Mesendoderm (in vitro differentiated cells): ENCODE measurements at regions not wholly inside any gene's neighbourhood (a gene's known extent, or its start where the extent isn't known, plus 50 kb on each side); places are given as distances from the start of the nearest gene placed in this dataset.

Source experiments
- DNase-seq: peaks from one replicate; pipeline ENCODE4 v3.0.0; 2013
- H2AK5ac ChIP-seq: 2 replicates; pipeline ENCODE4 v1.6.1; 2013; ENCODE audit warnings: low read length, inconsistent platforms
- H2BK120ac ChIP-seq: 2 replicates; pipeline ENCODE4 v1.6.1; 2013; ENCODE audit warnings: low read depth, mild to moderate bottlenecking, low read length, moderate library complexity, mixed read lengths
- H2BK15ac ChIP-seq: replicated peaks from 2 replicates; pipeline ENCODE4 v1.6.1; 2013; ENCODE audit warnings: low read depth, mild to moderate bottlenecking, moderate library complexity
- H2BK5ac ChIP-seq: 2 replicates; pipeline ENCODE4 v1.6.1; 2013; ENCODE audit warnings: low read length, inconsistent platforms
- H3K18ac ChIP-seq: 2 replicates; pipeline ENCODE4 v1.6.1; 2013; ENCODE audit warnings: mild to moderate bottlenecking, low read length, mixed read lengths
- H3K23ac ChIP-seq: one replicate; pipeline ENCODE4 v1.6.1; 2013; ENCODE audit warnings: low read length
- H3K27ac ChIP-seq: 2 replicates; pipeline ENCODE4 v1.5.1; 2013; ENCODE audit warnings: low read depth, mild to moderate bottlenecking, inconsistent platforms, low read length, moderate library complexity
- H3K27me3 ChIP-seq: 2 replicates; pipeline ENCODE4 v1.6.1; 2013; ENCODE audit warnings: low read length, control low read depth, mild to moderate bottlenecking, inconsistent platforms; ENCODE audit not compliant: insufficient read depth, poor library complexity
- H3K36me3 ChIP-seq: 2 replicates; pipeline ENCODE4 v1.6.1; 2013; ENCODE audit warnings: low read length, inconsistent platforms; ENCODE audit not compliant: control insufficient read depth, insufficient read depth
- H3K4ac ChIP-seq: one replicate; pipeline ENCODE4 v1.6.1; 2013; ENCODE audit warnings: low read depth, mild to moderate bottlenecking, low read length, moderate library complexity
- H3K4me1 ChIP-seq: 2 replicates; pipeline ENCODE4 v1.6.1; 2013; ENCODE audit warnings: low read depth, low read length, inconsistent platforms; ENCODE audit not compliant: control insufficient read depth
- H3K4me2 ChIP-seq: 2 replicates; pipeline ENCODE4 v1.6.1; 2013; ENCODE audit warnings: low read length
- H3K4me3 ChIP-seq: 2 replicates; pipeline ENCODE4 v1.5.1; 2013; ENCODE audit warnings: mild to moderate bottlenecking, low read length
- H3K56ac ChIP-seq: one replicate; pipeline ENCODE4 v1.6.1; 2013; ENCODE audit warnings: low read length
- H3K79me1 ChIP-seq: 2 replicates; pipeline ENCODE4 v1.6.1; 2013; ENCODE audit warnings: low read length, inconsistent platforms
- H3K79me2 ChIP-seq: 2 replicates; pipeline ENCODE4 v1.6.1; 2013; ENCODE audit warnings: mild to moderate bottlenecking, low read length; ENCODE audit not compliant: control insufficient read depth, insufficient read depth
- H3K9ac ChIP-seq: 2 replicates; pipeline ENCODE4 v1.6.1; 2013; ENCODE audit warnings: low read length, inconsistent platforms
- H4K5ac ChIP-seq: one replicate; pipeline ENCODE4 v1.6.1; 2013; ENCODE audit warnings: low read length
- H4K8ac ChIP-seq: one replicate; pipeline ENCODE4 v1.6.1; 2013; ENCODE audit warnings: low read depth, mild to moderate bottlenecking, control low read depth, low read length, moderate library complexity
- WGBS: extraction: QIAGEN DNeasy Blood & Tissue Kit; methylation state at CpG from one replicate; pipeline ENCODE4 v1.1.7; 2013; ENCODE audit warnings: low lambda C conversion rate, missing lambda C conversion rate; ENCODE audit not compliant: insufficient coverage; ENCODE audit errors: extremely low coverage; 5-methylcytosine and 5-hydroxymethylcytosine counted together

DNA sequence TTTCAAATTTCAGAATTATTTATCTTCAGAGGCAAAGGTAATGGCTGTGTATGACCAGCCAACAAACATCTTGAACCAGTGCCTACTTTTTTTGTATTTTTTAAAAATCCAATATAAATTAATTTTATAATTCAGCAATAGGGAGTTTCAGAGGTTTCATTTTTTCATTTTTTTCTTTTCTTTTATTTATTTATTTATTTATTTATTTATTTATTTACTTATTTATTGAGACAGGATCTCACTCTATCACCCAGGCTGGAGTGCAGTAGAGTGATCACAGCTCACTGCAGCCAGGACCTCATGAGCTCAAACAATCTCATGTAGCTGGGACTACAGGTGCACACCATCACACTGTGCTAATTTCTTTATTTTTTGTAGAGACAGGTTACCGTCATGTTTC, 250.5 kb downstream of the TMEM47 start:
- Histone ChIP-seq H3K23ac (no peak overlapping the region), H3K18ac (no peak overlapping the region)

DNA sequence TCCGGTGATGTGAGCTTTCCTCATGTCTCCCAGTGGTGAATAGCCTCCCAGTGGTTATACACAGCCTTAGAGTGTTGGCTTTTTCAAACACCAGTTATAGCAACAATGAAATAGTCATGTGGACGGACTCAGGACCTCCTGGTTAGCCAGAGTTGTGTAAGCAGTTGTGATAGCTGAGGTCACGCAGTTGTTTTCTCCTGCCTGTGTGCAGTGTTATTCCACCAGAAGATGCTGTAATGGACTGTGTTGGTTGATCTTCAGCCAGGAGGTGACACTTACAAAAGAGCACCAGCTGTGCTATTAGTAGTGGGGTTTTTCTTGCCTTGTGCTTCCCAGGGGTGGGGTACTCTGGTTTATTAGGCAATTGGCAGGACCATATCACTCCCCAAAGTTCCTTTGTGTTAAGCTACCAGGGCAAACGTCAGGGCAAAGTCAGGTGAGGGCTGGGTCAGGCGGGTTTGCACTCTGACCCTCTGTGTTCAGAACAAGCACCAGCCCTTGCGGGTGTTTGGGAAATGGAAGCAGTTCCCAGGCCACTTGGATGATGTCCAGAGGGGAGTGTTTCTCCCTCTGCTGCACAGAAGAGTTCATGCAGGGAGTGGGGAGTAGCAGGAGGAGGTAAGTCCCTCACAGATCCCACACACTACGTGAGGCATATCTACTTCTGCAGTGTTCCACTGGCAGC, 252.6 kb downstream of the TMEM47 start:
- H3K79me1 ChIP-seq = no peaks in the 10 kb centered on the region
- no CpG with 5 or more reads among the region's 7 CpGs for WGBS
- H2BK120ac ChIP-seq = no peak overlapping the region
- H3K27me3 ChIP-seq = no peaks in the 10 kb centered on the region
- no peak overlapping the region for H3K4ac ChIP-seq
- no peak overlapping the region for H3K9ac ChIP-seq
- H4K8ac ChIP-seq = no peak overlapping the region
- H3K23ac ChIP-seq = no peak overlapping the region
- H3K79me2 ChIP-seq = no peaks in the 10 kb centered on the region
- H3K4me1 ChIP-seq = no peaks in the 10 kb centered on the region
- no peak for DNase-seq
- no peak overlapping the region for H2BK5ac ChIP-seq
- no peak overlapping the region for H3K4me3 ChIP-seq
- H3K18ac ChIP-seq = no peak overlapping the region
- H3K4me2 ChIP-seq = no peak overlapping the region
- H3K36me3 ChIP-seq = no peaks in the 10 kb centered on the region
- no peak overlapping the region for H4K5ac ChIP-seq
- no peak overlapping the region for H2AK5ac ChIP-seq
- H3K56ac ChIP-seq = no peak overlapping the region
- H2BK15ac ChIP-seq = no peak overlapping the region
- H3K27ac ChIP-seq = no peak overlapping the region

More for the DNA sequence above, 250.5 kb downstream of the TMEM47 start:
- H2BK15ac ChIP-seq = no peak overlapping the region
- H3K9ac ChIP-seq = no peak overlapping the region
- H3K36me3 ChIP-seq = no peaks in the 10 kb centered on the region
- H2BK5ac ChIP-seq = no peak overlapping the region
- H3K79me1 ChIP-seq = no peaks in the 10 kb centered on the region
- no peaks in the 10 kb centered on the region for H3K4me1 ChIP-seq
- no peak overlapping the region for H3K4ac ChIP-seq
- H3K56ac ChIP-seq = no peak overlapping the region
- WGBS = no CpG with 5 or more reads among the region's 1 CpG
- no peak for DNase-seq
- no peak overlapping the region for H3K4me2 ChIP-seq
- no peak overlapping the region for H3K27ac ChIP-seq
- H4K8ac ChIP-seq = no peak overlapping the region
- no peaks in the 10 kb centered on the region for H3K27me3 ChIP-seq
- no peaks in the 10 kb centered on the region for H3K79me2 ChIP-seq
- H2BK120ac ChIP-seq = no peak overlapping the region
- no peak overlapping the region for H2AK5ac ChIP-seq
- H3K4me3 ChIP-seq = no peak overlapping the region
- H4K5ac ChIP-seq = no peak overlapping the region

DNA sequence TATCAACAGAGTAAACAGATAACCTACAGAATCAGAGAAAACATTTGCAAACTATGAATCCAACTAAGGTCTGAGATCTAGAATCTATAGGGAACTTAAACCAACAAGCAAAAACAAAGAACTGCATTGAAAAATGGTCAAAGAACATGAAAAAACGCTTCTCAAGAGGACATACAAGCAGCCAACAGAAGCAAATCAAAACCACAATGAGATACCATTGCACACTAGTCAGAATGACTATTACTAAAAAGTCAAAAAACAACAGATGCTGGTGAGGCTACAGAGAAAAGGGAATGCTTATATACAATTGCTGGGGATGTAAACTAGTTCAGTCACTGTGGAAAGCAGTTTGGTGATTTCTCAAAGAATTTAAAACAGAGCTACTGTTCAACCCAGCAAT, 255.7 kb downstream of the TMEM47 start:
- no peak overlapping the region for H3K4me2 ChIP-seq
- H3K18ac ChIP-seq = no peak overlapping the region
- H4K8ac ChIP-seq = no peak overlapping the region
- no peak overlapping the region for H3K23ac ChIP-seq
- no peak overlapping the region for H2BK120ac ChIP-seq
- H3K36me3 ChIP-seq = no peaks in the 10 kb centered on the region
- no peak for DNase-seq
- no peaks in the 10 kb centered on the region for H3K27me3 ChIP-seq
- no peak overlapping the region for H2BK5ac ChIP-seq
- no CpG with 5 or more reads among the region's 1 CpG for WGBS
- no peak overlapping the region for H3K9ac ChIP-seq
- no peak overlapping the region for H3K56ac ChIP-seq
- no peak overlapping the region for H4K5ac ChIP-seq
- no peak overlapping the region for H3K4ac ChIP-seq
- no peak overlapping the region for H2BK15ac ChIP-seq
- H2AK5ac ChIP-seq = no peak overlapping the region
- H3K4me1 ChIP-seq = no peaks in the 10 kb centered on the region
- H3K27ac ChIP-seq = no peak overlapping the region
- H3K79me2 ChIP-seq = no peaks in the 10 kb centered on the region
- H3K79me1 ChIP-seq = no peaks in the 10 kb centered on the region
- H3K4me3 ChIP-seq = no peak overlapping the region

- Histone ChIP-seq H3K79me1 (no peaks in the 10 kb centered on the region), H3K4me1 (no peaks in the 10 kb centered on the region), H3K4me2 (no peak overlapping the region), H2AK5ac (no peak overlapping the region), H3K9ac (no peak overlapping the region), H3K27ac (no peak overlapping the region), H3K79me2 (no peaks in the 10 kb centered on the region), H3K23ac (no peak overlapping the region), H3K36me3 (no peaks in the 10 kb centered on the region), H3K18ac (no peak overlapping the region), H3K4ac (no peak overlapping the region), H2BK120ac (no peak overlapping the region), H3K56ac (no peak overlapping the region), H2BK5ac (no peak overlapping the region), H3K4me3 (no peak overlapping the region), H4K8ac (no peak overlapping the region), H2BK15ac (no peak overlapping the region), H3K27me3 (no peaks in the 10 kb centered on the region), H4K5ac (no peak overlapping the region)
- no CpG with 5 or more reads among the region's 2 CpGs for WGBS
- DNase-seq = no peak
Measured at GRCh38 chrX:34382416-34382815, 250.3 kb upstream of the FAM47A start.

- Histone ChIP-seq H2BK5ac (no peak overlapping the region), H3K36me3 (no peaks in the 10 kb centered on the region), H2AK5ac (no peak overlapping the region), H3K18ac (no peak overlapping the region), H3K56ac (no peak overlapping the region), H3K27ac (no peak overlapping the region), H3K9ac (no peak overlapping the region), H4K5ac (no peak overlapping the region), H2BK120ac (no peak overlapping the region), H3K27me3 (no peaks in the 10 kb centered on the region), H3K79me1 (no peaks in the 10 kb centered on the region), H3K79me2 (no peaks in the 10 kb centered on the region), H3K23ac (no peak overlapping the region), H2BK15ac (no peak overlapping the region), H3K4me1 (no peaks in the 10 kb centered on the region), H3K4me3 (no peak overlapping the region), H3K4me2 (no peak overlapping the region), H3K4ac (no peak overlapping the region), H4K8ac (no peak overlapping the region)
- no peak for DNase-seq
- no CpG with 5 or more reads among the region's 2 CpGs for WGBS
Measured at GRCh38 chrX:34381241-34381640, 249.1 kb upstream of the FAM47A start.

GRCh38 chrX:34379891-34380290, 247.8 kb upstream of the FAM47A start:
- WGBS = no CpG with 5 or more reads among the region's 4 CpGs
- H3K79me2 ChIP-seq = no peaks in the 10 kb centered on the region
- no peak overlapping the region for H3K27ac ChIP-seq
- H2BK15ac ChIP-seq = no peak overlapping the region
- no peak for DNase-seq
- H4K5ac ChIP-seq = no peak overlapping the region
- no peak overlapping the region for H3K4me3 ChIP-seq
- H3K18ac ChIP-seq = no peak overlapping the region
- H2AK5ac ChIP-seq = no peak overlapping the region
- no peak overlapping the region for H3K56ac ChIP-seq
- H2BK5ac ChIP-seq = no peak overlapping the region
- H4K8ac ChIP-seq = no peak overlapping the region
- H3K36me3 ChIP-seq = no peaks in the 10 kb centered on the region
- H3K23ac ChIP-seq = no peak overlapping the region
- H3K4me1 ChIP-seq = no peaks in the 10 kb centered on the region
- H3K4ac ChIP-seq = no peak overlapping the region
- H3K27me3 ChIP-seq = no peaks in the 10 kb centered on the region
- H3K4me2 ChIP-seq = no peak overlapping the region
- no peak overlapping the region for H2BK120ac ChIP-seq
- no peak overlapping the region for H3K9ac ChIP-seq
- no peaks in the 10 kb centered on the region for H3K79me1 ChIP-seq
